ENCODE measurements at regions not wholly inside any gene's neighbourhood (a gene's known extent, or its start where the extent isn't known, plus 50 kb on each side); places are given as distances from the start of the nearest gene placed in this dataset.

- no peak overlapping the region for H3K4me2 ChIP-seq (ENCODE audit: low read length)
Measured at GRCh38 chr11:112831969-112832766, 129.1 kb upstream of the NCAM1 start.

GRCh38 chr11:112834277-112834755, 126.9 kb upstream of the NCAM1 start:
- no peak for DNase-seq (ENCODE audit: low read depth, low spot score)
- Histone ChIP-seq H3K4me3 (replicated peaks in 1 of 2; ENCODE audit: low read depth in 1 of 2, low read length in 2 of 2) (no peak overlapping the region), H4K20me1 (ENCODE audit: insufficient read depth) (no peaks in the 10 kb centered on the region), H3K9me3 (ENCODE audit: control insufficient read depth in 1 of 2, insufficient read depth in 1 of 2, low read depth in 1 of 2, low read length in 2 of 2) (no peaks in the 10 kb centered on the region), H3K27ac (ENCODE audit: low read depth, low read length) (no peak overlapping the region), H3K36me3 (ENCODE audit: control insufficient read depth in 1 of 2, insufficient read depth in 2 of 2, low read length in 2 of 2) (no peaks in the 10 kb centered on the region), H2AFZ (ENCODE audit: low read depth, low read length, poor library complexity, severe bottlenecking) (no peak overlapping the region), H3K9ac (ENCODE audit: low read length) (no peak overlapping the region), H3K4me2 (ENCODE audit: low read length) (no peak overlapping the region), H3K4me1 (ENCODE audit: control insufficient read depth in 1 of 2, insufficient read depth in 2 of 2, low read length in 2 of 2) (no peaks in the 10 kb centered on the region), H3K27me3 (ENCODE audit: insufficient read depth, low read length) (peaks cover 30% of the 10 kb centered on the region), H3K79me2 (ENCODE audit: insufficient read depth, low read length) (no peaks in the 10 kb centered on the region), H3K9me2 (ENCODE audit: insufficient read depth) (no peaks in the 10 kb centered on the region)
- BruUV-seq (replicated peaks), result no TSS peak
- CTCF ChIA-PET, result no interaction called here
- POLR2A ChIA-PET, result no interaction called here
- no peak for ATAC-seq
- TF ChIP-seq SP1 (IDR thresholded peaks at IDR 0.05; ENCODE audit: low read depth), result no peak
- no peak for TF ChIP-seq YY1 (IDR thresholded peaks at IDR 0.05; ENCODE audit: extremely low read depth, insufficient replicate concordance, low read depth, low read length)
- TF ChIP-seq CEBPB (IDR thresholded peaks at IDR 0.05; ENCODE audit: low read depth), result no peak
- no peak for TF ChIP-seq EZH2phosphoT487 (IDR thresholded peaks at IDR 0.05; ENCODE audit: borderline replicate concordance)
- no peak for TF ChIP-seq POLR2A (IDR thresholded peaks at IDR 0.05; ENCODE audit: borderline replicate concordance, extremely low read depth, insufficient read depth, insufficient read length)
- no peak for TF ChIP-seq SIN3A (IDR thresholded peaks at IDR 0.05; ENCODE audit: low read depth)
- no peak for TF ChIP-seq EGR1 (IDR thresholded peaks at IDR 0.05; ENCODE audit: low read depth)
- no peak for TF ChIP-seq ELF1 (IDR thresholded peaks at IDR 0.05; ENCODE audit: borderline replicate concordance, low read depth)
- no peak for TF ChIP-seq SRF (IDR thresholded peaks at IDR 0.05; ENCODE audit: low read depth)
- TF ChIP-seq RAD21 (IDR thresholded peaks at IDR 0.05; ENCODE audit: low read depth), result no peak
- no peak for TF ChIP-seq JUND (IDR thresholded peaks at IDR 0.05)
- no peak for TF ChIP-seq FOSL1 (IDR thresholded peaks at IDR 0.05; ENCODE audit: low read depth)
- TF ChIP-seq CBX3 (IDR thresholded peaks at IDR 0.05; ENCODE audit: low read depth), result no peak
- TF ChIP-seq, protein P1, sequence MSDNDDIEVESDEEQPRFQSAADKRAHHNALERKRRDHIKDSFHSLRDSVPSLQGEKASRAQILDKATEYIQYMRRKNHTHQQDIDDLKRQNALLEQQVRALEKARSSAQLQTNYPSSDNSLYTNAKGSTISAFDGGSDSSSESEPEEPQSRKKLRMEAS (IDR thresholded peaks at IDR 0.05), result no peak
- no peak for TF ChIP-seq EZH2 (IDR thresholded peaks at IDR 0.05)
- intact Hi-C loops (cut with micrococcal nuclease), result no loop called here
- RAD21 ChIA-PET (ENCODE audit: low non-redundant PET in 1 of 2, low total read pairs in 2 of 2, uncharacterized antibody in 2 of 2, unreplicated experiment in 2 of 2), result no interaction called here

More at GRCh38 chr11:112831969-112832766, 129.1 kb upstream of the NCAM1 start:
- Histone ChIP-seq H3K9me2 (ENCODE audit: insufficient read depth) (no peaks in the 10 kb centered on the region), H4K20me1 (ENCODE audit: insufficient read depth) (no peaks in the 10 kb centered on the region), H3K79me2 (ENCODE audit: insufficient read depth, low read length) (no peaks in the 10 kb centered on the region), H3K9me3 (ENCODE audit: control insufficient read depth in 1 of 2, insufficient read depth in 1 of 2, low read depth in 1 of 2, low read length in 2 of 2) (no peaks in the 10 kb centered on the region), H3K4me3 (replicated peaks in 1 of 2; ENCODE audit: low read depth in 1 of 2, low read length in 2 of 2) (no peak overlapping the region), H3K9ac (ENCODE audit: low read length) (no peak overlapping the region), H2AFZ (ENCODE audit: low read depth, low read length, poor library complexity, severe bottlenecking) (no peak overlapping the region), H3K4me1 (ENCODE audit: control insufficient read depth in 1 of 2, insufficient read depth in 2 of 2, low read length in 2 of 2) (no peaks in the 10 kb centered on the region), H3K36me3 (ENCODE audit: control insufficient read depth in 1 of 2, insufficient read depth in 2 of 2, low read length in 2 of 2) (no peaks in the 10 kb centered on the region), H3K27ac (ENCODE audit: low read depth, low read length) (no peak overlapping the region), H3K27me3 (ENCODE audit: insufficient read depth, low read length) (peaks cover 40% of the 10 kb centered on the region)
- ChIA-PET POLR2A (no interaction called here), RAD21 (ENCODE audit: low non-redundant PET in 1 of 2, low total read pairs in 2 of 2, uncharacterized antibody in 2 of 2, unreplicated experiment in 2 of 2) (no interaction called here), CTCF (no interaction called here)
- ATAC-seq (no peak), DNase-seq (ENCODE audit: low read depth, low spot score) (no peak)
- intact Hi-C loops (cut with micrococcal nuclease), result no loop called here
- TF ChIP-seq ZNF274 (IDR thresholded peaks at IDR 0.05; ENCODE audit: low read depth, low read length) (no peak), SRF (IDR thresholded peaks at IDR 0.05; ENCODE audit: low read depth) (no peak), ZFX (IDR thresholded peaks at IDR 0.05) (no peak), POLR2A (IDR thresholded peaks at IDR 0.05; ENCODE audit: borderline replicate concordance, extremely low read depth, insufficient read depth, insufficient read length) (no peak), CEBPB (IDR thresholded peaks at IDR 0.05; ENCODE audit: low read depth) (no peak), ELF1 (IDR thresholded peaks at IDR 0.05; ENCODE audit: borderline replicate concordance, low read depth) (no peak), YY1 (IDR thresholded peaks at IDR 0.05; ENCODE audit: extremely low read depth, insufficient replicate concordance, low read depth, low read length) (no peak), EZH2 (IDR thresholded peaks at IDR 0.05) (no peak)
- TF ChIP-seq, protein P1 (IDR thresholded peaks at IDR 0.05), result no peak
- no TSS peak for BruUV-seq (replicated peaks)

Data from HCT116 (cell line).